Lower leg skin (tissue), 3 donors: ENCODE measurements at regions not wholly inside any gene's neighbourhood (a gene's known extent, or its start where the extent isn't known, plus 50 kb on each side); places are given as distances from the start of the nearest gene placed in this dataset.

Experiments used
- POLR2A ChIP-seq, 2 donors: fragments of 450-650 bp; IDR thresholded peaks; one replicate each; pipeline ENCODE4 v1.6.1; 2016 to 2017; ENCODE audit warnings: antibody characterized with exemption in 2 of 2, mild to moderate bottlenecking in 1 of 2, moderate library complexity in 1 of 2
- TF ChIP-seq, protein P1 (sequence below), 3 donors: fragments of 450-650 bp; IDR thresholded peaks; one replicate each; pipeline ENCODE4 v1.5.1; 2016; ENCODE audit warnings: antibody characterized with exemption in 3 of 3, mild to moderate bottlenecking in 3 of 3, moderate library complexity in 2 of 3

DNA sequence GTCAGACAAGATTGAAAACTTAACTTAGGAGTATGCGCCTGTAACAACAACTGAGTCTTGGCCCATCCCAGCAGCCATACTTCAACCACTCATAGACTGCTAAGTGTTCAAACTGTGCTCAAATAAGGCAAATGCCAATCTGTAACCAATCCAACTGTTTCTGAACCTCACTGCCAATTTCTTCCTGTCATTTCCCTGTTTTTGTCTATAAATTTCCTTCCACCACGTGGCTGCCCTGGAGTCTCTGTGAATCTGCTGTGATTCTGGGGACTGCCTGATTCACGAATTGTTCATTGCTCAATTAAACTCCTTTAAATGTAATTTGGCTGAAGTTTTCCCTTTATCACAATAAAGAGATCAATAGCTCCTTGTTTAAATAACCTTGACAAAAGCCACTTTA, 50.8 kb upstream of the FREM2 start:
- TF ChIP-seq, protein P1, sequence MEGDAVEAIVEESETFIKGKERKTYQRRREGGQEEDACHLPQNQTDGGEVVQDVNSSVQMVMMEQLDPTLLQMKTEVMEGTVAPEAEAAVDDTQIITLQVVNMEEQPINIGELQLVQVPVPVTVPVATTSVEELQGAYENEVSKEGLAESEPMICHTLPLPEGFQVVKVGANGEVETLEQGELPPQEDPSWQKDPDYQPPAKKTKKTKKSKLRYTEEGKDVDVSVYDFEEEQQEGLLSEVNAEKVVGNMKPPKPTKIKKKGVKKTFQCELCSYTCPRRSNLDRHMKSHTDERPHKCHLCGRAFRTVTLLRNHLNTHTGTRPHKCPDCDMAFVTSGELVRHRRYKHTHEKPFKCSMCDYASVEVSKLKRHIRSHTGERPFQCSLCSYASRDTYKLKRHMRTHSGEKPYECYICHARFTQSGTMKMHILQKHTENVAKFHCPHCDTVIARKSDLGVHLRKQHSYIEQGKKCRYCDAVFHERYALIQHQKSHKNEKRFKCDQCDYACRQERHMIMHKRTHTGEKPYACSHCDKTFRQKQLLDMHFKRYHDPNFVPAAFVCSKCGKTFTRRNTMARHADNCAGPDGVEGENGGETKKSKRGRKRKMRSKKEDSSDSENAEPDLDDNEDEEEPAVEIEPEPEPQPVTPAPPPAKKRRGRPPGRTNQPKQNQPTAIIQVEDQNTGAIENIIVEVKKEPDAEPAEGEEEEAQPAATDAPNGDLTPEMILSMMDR (IDR thresholded peaks at IDR 0.05), result no peak
- no peak for TF ChIP-seq POLR2A (IDR thresholded peaks at IDR 0.05)
